ENCODE measurements at regions not wholly inside any gene's neighbourhood (a gene's known extent, or its start where the extent isn't known, plus 50 kb on each side); places are given as distances from the start of the nearest gene placed in this dataset.

- H3K27ac Mint-ChIP-seq: peak overlapping the region; percentile 20
- TF ChIP-seq CTCF (conservative IDR thresholded peaks at IDR 0.05): no peak
These were observed 99.9 kb upstream of the TIAM1 start for GRCh38 chr21:31443736-31444521.

GRCh38 chr21:31442339-31442738 is 98.3 kb upstream of the TIAM1 start:
- Mint-ChIP-seq H3K27ac (peak overlapping the region; percentile 95), H3K4me1 (ENCODE audit: unreplicated experiment) (peaks cover 7% of the 10 kb centered on the region), H3K9me3 (peaks cover 8% of the 10 kb centered on the region), H3K27me3 (no peaks in the 10 kb centered on the region), H3K4me3 (peak overlapping the region; percentile 65), H3K36me3 (peaks cover 15% of the 10 kb centered on the region)
- TF ChIP-seq CTCF (conservative IDR thresholded peaks at IDR 0.05): no peak
- DNase-seq (ENCODE audit: extremely low spot score, unreplicated experiment): no peak

More at GRCh38 chr21:31443736-31444521, 99.9 kb upstream of the TIAM1 start:
- no peaks in the 10 kb centered on the region for H3K27me3 Mint-ChIP-seq
- DNase-seq (ENCODE audit: extremely low spot score, unreplicated experiment): no peak
- H3K4me3 Mint-ChIP-seq: no peak overlapping the region
- peaks cover 22% of the 10 kb centered on the region for H3K36me3 Mint-ChIP-seq
- peaks cover 7% of the 10 kb centered on the region for H3K4me1 Mint-ChIP-seq (ENCODE audit: unreplicated experiment)
- peaks cover 14% of the 10 kb centered on the region for H3K9me3 Mint-ChIP-seq

- Mint-ChIP-seq H3K4me3 (no peak overlapping the region), H3K4me1 (ENCODE audit: unreplicated experiment) (peaks cover 3% of the 10 kb centered on the region), H3K36me3 (peaks cover 4% of the 10 kb centered on the region), H3K27me3 (no peaks in the 10 kb centered on the region), H3K9me3 (no peaks in the 10 kb centered on the region), H3K27ac (no peak overlapping the region)
- no peak for TF ChIP-seq CTCF (conservative IDR thresholded peaks at IDR 0.05)
- DNase-seq (ENCODE audit: extremely low spot score, unreplicated experiment): no peak
These were observed 85.4 kb upstream of the TIAM1 start for GRCh38 chr21:31429506-31429905.

GRCh38 chr21:31426235-31426797 is 82.3 kb upstream of the TIAM1 start:
- no peaks in the 10 kb centered on the region for H3K9me3 Mint-ChIP-seq
- H3K27me3 Mint-ChIP-seq: no peaks in the 10 kb centered on the region
- H3K36me3 Mint-ChIP-seq: peaks cover 4% of the 10 kb centered on the region
- H3K4me3 Mint-ChIP-seq: no peak overlapping the region
- DNase-seq (ENCODE audit: extremely low spot score, unreplicated experiment): no peak
- no peak overlapping the region for H3K27ac Mint-ChIP-seq
- peaks cover 8% of the 10 kb centered on the region for H3K4me1 Mint-ChIP-seq (ENCODE audit: unreplicated experiment)
- TF ChIP-seq CTCF (conservative IDR thresholded peaks at IDR 0.05): no peak

GRCh38 chr21:31425138-31425537 is 81.1 kb upstream of the TIAM1 start:
- H3K36me3 Mint-ChIP-seq: peaks cover 4% of the 10 kb centered on the region
- H3K27me3 Mint-ChIP-seq: no peaks in the 10 kb centered on the region
- no peak overlapping the region for H3K27ac Mint-ChIP-seq
- peaks cover 8% of the 10 kb centered on the region for H3K4me1 Mint-ChIP-seq (ENCODE audit: unreplicated experiment)
- H3K9me3 Mint-ChIP-seq: no peaks in the 10 kb centered on the region
- DNase-seq (ENCODE audit: extremely low spot score, unreplicated experiment): no peak
- no peak overlapping the region for H3K4me3 Mint-ChIP-seq
- no peak for TF ChIP-seq CTCF (conservative IDR thresholded peaks at IDR 0.05)

All from type B pancreatic cell (in vitro differentiated cells).